SK-N-SH treated with all-trans-retinoic acid at 6 μM for 48 hours (cell line): ENCODE measurements at regions not wholly inside any gene's neighbourhood (a gene's known extent, or its start where the extent isn't known, plus 50 kb on each side); places are given as distances from the start of the nearest gene placed in this dataset.

Source experiments
- ATAC-seq: fragments of 200-7000 bp; cut with Tn5 transposase; 3 replicates; pipeline ENCODE4 v1.9.1; 2020; ENCODE audit warnings: mild to moderate bottlenecking, moderate library complexity
- ARNTL ChIP-seq: fragments of 450-650 bp; formaldehyde crosslinking; IDR thresholded peaks from 2 replicates; pipeline ENCODE4 v1.5.0; 2020; ENCODE audit warnings: low read depth, mild to moderate bottlenecking, moderate library complexity, borderline replicate concordance
- BACH2 ChIP-seq: fragments of 250-450 bp; sonication (Bioruptor Pico); IDR thresholded peaks from 2 replicates; pipeline ENCODE4 v1.9.0; 2021; ENCODE audit warnings: mild to moderate bottlenecking, borderline replicate concordance
- CSDC2 ChIP-seq: fragments of 250-450 bp; sonication (Bioruptor Pico); IDR thresholded peaks from 2 replicates; pipeline ENCODE4 v1.5.0; 2020; ENCODE audit warnings: mild to moderate bottlenecking, moderate library complexity
- ESRRG ChIP-seq: fragments of 250-450 bp; sonication (Bioruptor Pico); IDR thresholded peaks from 2 replicates; pipeline ENCODE4 v1.6.1; 2021; ENCODE audit warnings: mild to moderate bottlenecking
- GLIS3 ChIP-seq: fragments of 250-450 bp; sonication (Bioruptor Pico); IDR thresholded peaks from 2 replicates; pipeline ENCODE4 v1.5.0; 2020; ENCODE audit warnings: mild to moderate bottlenecking, moderate library complexity
- ISL1 ChIP-seq: fragments of 250-450 bp; sonication (Bioruptor Pico); IDR thresholded peaks from 2 replicates; pipeline ENCODE4 v2.1.2; 2022; ENCODE audit warnings: mild to moderate bottlenecking, moderate library complexity
- OSR1 ChIP-seq: fragments of 250-450 bp; sonication (Bioruptor Pico); IDR thresholded peaks from 2 replicates; pipeline ENCODE4 v1.8.0; 2022; ENCODE audit warnings: moderate library complexity, mild to moderate bottlenecking, inconsistent platforms
- POU6F1 ChIP-seq: fragments of 250-450 bp; sonication (Bioruptor Pico); IDR thresholded peaks from 2 replicates; pipeline ENCODE4 v1.8.0; 2021; ENCODE audit warnings: low read depth, mild to moderate bottlenecking, moderate library complexity, borderline replicate concordance
- RARB ChIP-seq: fragments of 250-450 bp; sonication (Bioruptor Pico); IDR thresholded peaks from 2 replicates; pipeline ENCODE4 v1.8.0; 2021; ENCODE audit warnings: mild to moderate bottlenecking, moderate library complexity
- SNAI2 ChIP-seq: fragments of 250-450 bp; sonication (Bioruptor Pico); IDR thresholded peaks from 2 replicates; pipeline ENCODE4 v1.5.0; 2020; ENCODE audit warnings: mild to moderate bottlenecking, moderate library complexity
- TOX ChIP-seq: fragments of 250-450 bp; sonication (Bioruptor Pico); IDR thresholded peaks from 2 replicates; pipeline ENCODE4 v1.8.0; 2021; ENCODE audit warnings: mild to moderate bottlenecking, moderate library complexity, borderline replicate concordance
- TSHZ2 ChIP-seq: fragments of 250-450 bp; sonication (Bioruptor Pico); IDR thresholded peaks from 2 replicates; pipeline ENCODE4 v1.5.0; 2020; ENCODE audit warnings: mild to moderate bottlenecking, moderate library complexity
- ZC3H10 ChIP-seq: fragments of 250-450 bp; sonication (Bioruptor Pico); IDR thresholded peaks from 2 replicates; pipeline ENCODE4 v1.5.1; 2021; ENCODE audit warnings: mild to moderate bottlenecking, moderate library complexity
- ZFP30 ChIP-seq: fragments of 450-650 bp; formaldehyde crosslinking; IDR thresholded peaks from 2 replicates; pipeline ENCODE4 v1.5.0; 2022; ENCODE audit warnings: mild to moderate bottlenecking, moderate library complexity
- ZNF565 ChIP-seq: fragments of 450-650 bp; formaldehyde crosslinking; conservative IDR thresholded peaks from 2 replicates; pipeline ENCODE4 v1.5.0; 2020; ENCODE audit warnings: low read depth, mild to moderate bottlenecking, moderate library complexity
- ZNF70 ChIP-seq: fragments of 450-650 bp; formaldehyde crosslinking; IDR thresholded peaks from 2 replicates; pipeline ENCODE4 v1.5.0; 2020; ENCODE audit warnings: mild to moderate bottlenecking, moderate library complexity
- ZNF8 ChIP-seq: fragments of 450-650 bp; formaldehyde crosslinking; IDR thresholded peaks from 2 replicates; pipeline ENCODE4 v1.5.0; 2020; ENCODE audit warnings: mild to moderate bottlenecking, moderate library complexity
- TF ChIP-seq, protein P1 (sequence below): fragments of 250-450 bp; sonication (Bioruptor Pico); IDR thresholded peaks from 2 replicates; pipeline ENCODE4 v1.5.1; 2020; ENCODE audit warnings: low read depth, mild to moderate bottlenecking, moderate library complexity

DNA sequence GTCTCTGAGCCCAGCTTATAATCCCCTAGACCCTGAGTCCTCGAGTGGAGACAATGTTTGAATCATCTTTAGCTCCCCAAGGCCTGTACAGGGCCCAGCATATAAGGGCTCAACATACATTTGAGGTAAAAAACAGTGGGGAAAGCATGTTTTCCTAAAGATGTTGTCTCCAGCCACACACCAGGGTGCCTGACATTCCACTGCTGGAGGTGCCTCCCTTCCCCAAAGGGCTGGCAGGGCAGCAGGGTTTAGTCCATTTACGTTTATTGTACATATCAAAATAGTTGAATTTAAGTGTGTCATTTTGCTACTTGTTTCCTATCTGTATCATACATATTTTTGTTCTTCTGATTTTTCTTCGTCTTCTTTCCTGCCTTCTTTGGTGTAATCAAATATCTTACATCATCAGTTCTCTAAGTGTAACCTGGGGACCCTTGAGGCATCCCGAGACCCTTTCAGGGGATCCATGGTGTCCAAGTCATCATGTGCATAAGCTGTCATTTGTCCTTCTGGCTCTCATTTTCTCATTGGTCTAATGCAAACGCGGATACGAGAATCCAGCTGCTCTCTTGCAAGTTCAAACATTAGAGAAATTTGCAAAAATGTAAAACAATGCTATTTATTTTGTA, 101.6 kb downstream of the PDGFA start:
- no peak for TF ChIP-seq OSR1 (CRISPR knock-in tag)
- no peak for TF ChIP-seq ARNTL (CRISPR knock-in tag)
- TF ChIP-seq, all 23 proteins: peak for 0
- no peak for ATAC-seq

DNA sequence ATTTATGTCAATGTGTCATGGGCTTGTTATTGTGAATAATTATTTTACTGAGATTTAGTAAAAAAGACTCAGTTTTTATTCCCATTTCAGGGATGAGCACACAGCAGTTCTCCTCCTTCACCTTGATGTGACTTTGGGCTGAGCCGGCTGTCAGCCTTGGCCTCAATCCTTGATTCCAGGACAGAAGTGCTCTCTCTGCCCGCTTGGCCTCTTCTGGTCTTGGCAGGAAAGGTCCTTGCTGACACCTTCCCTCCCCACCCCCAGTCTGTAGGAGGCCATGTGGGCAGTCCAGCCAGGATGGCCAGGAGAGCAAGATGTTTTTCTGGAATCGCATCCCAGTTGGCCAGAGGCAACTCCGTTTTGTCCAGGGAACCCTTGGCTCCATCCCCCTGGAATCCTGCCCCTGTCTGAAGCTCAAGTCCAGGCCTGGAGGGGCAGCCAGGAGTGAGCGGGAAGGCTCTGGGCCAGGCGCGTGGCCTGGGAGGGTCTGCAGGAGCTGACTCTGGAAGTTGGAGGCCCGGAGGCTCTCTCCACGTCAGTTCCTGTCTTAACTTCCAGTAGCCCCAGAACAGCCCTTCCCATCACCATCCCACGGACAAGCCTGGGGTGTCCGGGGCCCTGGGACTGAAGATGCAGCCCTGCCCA, 100.9 kb downstream of the PDGFA start:
- no peak for ATAC-seq
- TF ChIP-seq CSDC2 (CRISPR knock-in tag) (no peak), ARNTL (CRISPR knock-in tag) (no peak), SNAI2 (CRISPR knock-in tag) (no peak), GLIS3 (CRISPR knock-in tag) (no peak), ZFP30 (CRISPR knock-in tag) (no peak), ZNF565 (no peak), ZC3H10 (CRISPR knock-in tag) (no peak), TOX (CRISPR knock-in tag) (no peak), ZNF8 (no peak), TSHZ2 (CRISPR knock-in tag) (no peak)
- TF ChIP-seq, protein P1, sequence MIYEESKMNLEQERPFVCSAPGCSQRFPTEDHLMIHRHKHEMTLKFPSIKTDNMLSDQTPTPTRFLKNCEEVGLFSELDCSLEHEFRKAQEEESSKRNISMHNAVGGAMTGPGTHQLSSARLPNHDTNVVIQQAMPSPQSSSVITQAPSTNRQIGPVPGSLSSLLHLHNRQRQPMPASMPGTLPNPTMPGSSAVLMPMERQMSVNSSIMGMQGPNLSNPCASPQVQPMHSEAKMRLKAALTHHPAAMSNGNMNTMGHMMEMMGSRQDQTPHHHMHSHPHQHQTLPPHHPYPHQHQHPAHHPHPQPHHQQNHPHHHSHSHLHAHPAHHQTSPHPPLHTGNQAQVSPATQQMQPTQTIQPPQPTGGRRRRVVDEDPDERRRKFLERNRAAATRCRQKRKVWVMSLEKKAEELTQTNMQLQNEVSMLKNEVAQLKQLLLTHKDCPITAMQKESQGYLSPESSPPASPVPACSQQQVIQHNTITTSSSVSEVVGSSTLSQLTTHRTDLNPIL (CRISPR knock-in tag): no peak

DNA sequence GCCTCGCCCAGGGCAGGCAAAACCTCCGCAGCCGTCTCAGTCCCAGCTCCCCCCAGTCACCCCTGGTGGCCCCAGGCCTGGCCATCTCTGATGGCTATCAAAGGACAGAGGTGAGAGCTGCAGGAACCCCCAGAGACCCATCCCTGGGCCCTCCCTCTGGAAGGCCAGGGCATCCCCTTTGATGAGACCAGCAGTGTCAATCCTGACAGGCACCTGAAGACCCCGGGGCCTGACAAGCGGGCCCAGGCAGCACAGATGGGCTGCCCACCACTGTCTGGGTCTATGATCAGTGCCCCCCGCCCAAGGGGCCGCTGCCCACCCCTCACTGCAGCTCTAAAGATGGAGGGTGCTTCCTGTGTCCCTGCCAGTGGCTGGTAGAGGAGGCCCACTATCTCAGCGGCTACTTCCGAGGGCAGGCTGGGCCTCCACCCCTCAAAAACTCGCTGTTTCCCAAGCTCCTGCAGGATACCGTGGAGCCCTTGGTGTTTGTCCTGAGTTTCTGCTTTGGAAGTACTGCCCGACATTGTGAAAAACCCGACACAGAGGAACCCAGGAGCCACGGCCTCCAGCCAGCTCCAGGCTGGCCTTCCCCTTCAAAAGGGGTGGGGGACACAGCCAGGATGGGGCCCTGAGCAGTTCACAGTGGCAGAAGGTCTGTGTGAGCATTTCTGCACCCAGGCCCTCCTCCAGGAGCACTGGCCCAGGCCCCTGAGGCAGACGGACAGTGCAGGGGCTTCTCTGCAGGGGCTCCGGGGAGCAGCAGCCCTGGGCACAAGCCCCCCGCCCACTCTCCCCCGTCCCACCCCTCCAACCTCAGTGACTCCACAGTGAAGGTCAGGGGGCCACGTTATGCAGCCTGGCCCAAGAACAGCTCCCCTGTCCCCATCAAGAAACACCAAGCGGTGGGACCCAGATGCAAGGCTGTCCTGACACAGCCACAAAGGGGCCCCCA, 99.2 kb downstream of the PDGFA start:
- no peak for ATAC-seq
- TF ChIP-seq ZNF70 (no peak), ESRRG (no peak), OSR1 (CRISPR knock-in tag) (no peak)
- TF ChIP-seq, all 23 proteins: peak for 0

- ATAC-seq: no peak
- TF ChIP-seq POU6F1 (no peak), ZC3H10 (CRISPR knock-in tag) (no peak), ISL1 (CRISPR knock-in tag) (no peak), ZNF565 (no peak), BACH2 (no peak), TOX (CRISPR knock-in tag) (no peak), CSDC2 (CRISPR knock-in tag) (no peak), ESRRG (no peak), OSR1 (CRISPR knock-in tag) (no peak), SNAI2 (CRISPR knock-in tag) (no peak), RARB (no peak)
Measured at GRCh38 chr7:421136-421991, 98.3 kb downstream of the PDGFA start.
